ENCODE measurements at regions not wholly inside any gene's neighbourhood (a gene's known extent, or its start where the extent isn't known, plus 50 kb on each side); places are given as distances from the start of the nearest gene placed in this dataset.

DNA sequence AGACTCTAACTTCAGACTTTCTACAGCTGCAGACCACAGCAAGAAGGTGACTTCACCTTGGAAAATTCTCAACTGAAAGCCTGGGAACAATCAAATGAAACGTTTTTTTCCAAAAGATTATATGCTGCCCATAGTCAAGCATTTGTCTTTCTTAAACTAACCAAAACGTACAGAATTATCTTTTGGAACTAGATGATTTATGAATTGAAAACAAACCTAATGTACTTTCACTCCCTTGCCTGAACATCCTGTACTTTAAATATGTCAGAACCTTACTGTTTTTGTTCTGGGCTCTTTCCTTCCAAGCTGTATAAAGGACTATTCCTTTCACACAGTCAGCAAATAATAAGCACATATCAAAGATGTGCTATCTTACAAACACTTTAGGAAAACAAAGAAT is 62.4 kb upstream of the TNFAIP3 start:
- no peak overlapping the region for H2BK120ac ChIP-seq (ENCODE audit: low read depth, low read length)
- H4K8ac ChIP-seq (ENCODE audit: low read depth, low read length) = no peak overlapping the region
- H2BK5ac ChIP-seq (ENCODE audit: low read length) = no peak overlapping the region
- H3K27ac ChIP-seq (ENCODE audit: low read depth, low read length) = no peak overlapping the region
- no peak overlapping the region for H2AK5ac ChIP-seq (ENCODE audit: low read length)
- no peaks in the 10 kb centered on the region for H3K79me2 ChIP-seq (ENCODE audit: control insufficient read depth, insufficient read depth, low read length)
- no peak overlapping the region for H3K4ac ChIP-seq (ENCODE audit: low read depth, low read length)
- no peak overlapping the region for H3K4me3 ChIP-seq (ENCODE audit: low read length)
- no peak overlapping the region for H3K4me2 ChIP-seq (ENCODE audit: low read length)
- no peak overlapping the region for H3K9ac ChIP-seq (ENCODE audit: low read length)
- H3K4me1 ChIP-seq (ENCODE audit: control insufficient read depth, low read depth, low read length) = no peaks in the 10 kb centered on the region
- H3K23ac ChIP-seq (ENCODE audit: low read length) = no peak overlapping the region
- H3K27me3 ChIP-seq (ENCODE audit: insufficient read depth, low read length, poor library complexity) = no peaks in the 10 kb centered on the region
- no CpG with 5 or more reads among the region's 2 CpGs for WGBS (ENCODE audit: extremely low coverage, insufficient coverage, low lambda C conversion rate)
- H2BK15ac ChIP-seq (replicated peaks; ENCODE audit: low read depth) = no peak overlapping the region
- no peak overlapping the region for H3K56ac ChIP-seq (ENCODE audit: low read length)
- no peak overlapping the region for H3K18ac ChIP-seq (ENCODE audit: low read length)
- no peaks in the 10 kb centered on the region for H3K36me3 ChIP-seq (ENCODE audit: control insufficient read depth, insufficient read depth, low read length)
- H3K79me1 ChIP-seq (ENCODE audit: low read length) = no peaks in the 10 kb centered on the region
- H4K5ac ChIP-seq (ENCODE audit: low read length) = no peak overlapping the region
- no peak for DNase-seq

DNA sequence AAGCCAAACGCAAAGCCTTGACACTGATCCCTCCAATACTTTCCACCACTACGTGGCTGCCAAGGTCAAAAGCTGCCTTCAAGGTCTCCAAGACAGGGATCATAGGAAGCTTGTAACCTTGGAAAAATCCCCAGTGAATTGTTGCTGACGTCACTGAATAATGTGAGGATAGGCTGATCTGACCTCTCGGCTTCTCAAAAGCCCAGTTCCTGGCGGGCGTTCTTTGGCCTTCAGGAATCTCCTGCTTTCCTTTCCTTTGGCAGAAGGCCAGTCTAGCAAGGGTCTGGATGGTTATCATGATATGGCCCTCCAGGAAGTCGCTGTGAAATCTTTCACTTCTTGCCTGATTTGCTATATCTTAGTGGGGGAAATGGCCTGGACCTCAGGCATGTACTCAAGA is 61.4 kb upstream of the TNFAIP3 start:
- H3K36me3 ChIP-seq (ENCODE audit: control insufficient read depth, insufficient read depth, low read length) = no peaks in the 10 kb centered on the region
- no peak overlapping the region for H2BK120ac ChIP-seq (ENCODE audit: low read depth, low read length)
- H3K27ac ChIP-seq (ENCODE audit: low read depth, low read length) = no peak overlapping the region
- no peak overlapping the region for H2BK5ac ChIP-seq (ENCODE audit: low read length)
- no peak overlapping the region for H3K23ac ChIP-seq (ENCODE audit: low read length)
- H3K9ac ChIP-seq (ENCODE audit: low read length) = no peak overlapping the region
- peak; percentile 62 for DNase-seq
- no CpG with 5 or more reads among the region's 7 CpGs for WGBS (ENCODE audit: extremely low coverage, insufficient coverage, low lambda C conversion rate)
- H3K4me2 ChIP-seq (ENCODE audit: low read length) = no peak overlapping the region
- H3K4me3 ChIP-seq (ENCODE audit: low read length) = no peak overlapping the region
- H3K79me1 ChIP-seq (ENCODE audit: low read length) = no peaks in the 10 kb centered on the region
- H2BK15ac ChIP-seq (replicated peaks; ENCODE audit: low read depth) = no peak overlapping the region
- no peaks in the 10 kb centered on the region for H3K4me1 ChIP-seq (ENCODE audit: control insufficient read depth, low read depth, low read length)
- H3K79me2 ChIP-seq (ENCODE audit: control insufficient read depth, insufficient read depth, low read length) = no peaks in the 10 kb centered on the region
- no peaks in the 10 kb centered on the region for H3K27me3 ChIP-seq (ENCODE audit: insufficient read depth, low read length, poor library complexity)
- H3K56ac ChIP-seq (ENCODE audit: low read length) = no peak overlapping the region
- no peak overlapping the region for H2AK5ac ChIP-seq (ENCODE audit: low read length)
- H3K18ac ChIP-seq (ENCODE audit: low read length) = no peak overlapping the region
- H3K4ac ChIP-seq (ENCODE audit: low read depth, low read length) = no peak overlapping the region
- H4K8ac ChIP-seq (ENCODE audit: low read depth, low read length) = no peak overlapping the region
- no peak overlapping the region for H4K5ac ChIP-seq (ENCODE audit: low read length)

DNA sequence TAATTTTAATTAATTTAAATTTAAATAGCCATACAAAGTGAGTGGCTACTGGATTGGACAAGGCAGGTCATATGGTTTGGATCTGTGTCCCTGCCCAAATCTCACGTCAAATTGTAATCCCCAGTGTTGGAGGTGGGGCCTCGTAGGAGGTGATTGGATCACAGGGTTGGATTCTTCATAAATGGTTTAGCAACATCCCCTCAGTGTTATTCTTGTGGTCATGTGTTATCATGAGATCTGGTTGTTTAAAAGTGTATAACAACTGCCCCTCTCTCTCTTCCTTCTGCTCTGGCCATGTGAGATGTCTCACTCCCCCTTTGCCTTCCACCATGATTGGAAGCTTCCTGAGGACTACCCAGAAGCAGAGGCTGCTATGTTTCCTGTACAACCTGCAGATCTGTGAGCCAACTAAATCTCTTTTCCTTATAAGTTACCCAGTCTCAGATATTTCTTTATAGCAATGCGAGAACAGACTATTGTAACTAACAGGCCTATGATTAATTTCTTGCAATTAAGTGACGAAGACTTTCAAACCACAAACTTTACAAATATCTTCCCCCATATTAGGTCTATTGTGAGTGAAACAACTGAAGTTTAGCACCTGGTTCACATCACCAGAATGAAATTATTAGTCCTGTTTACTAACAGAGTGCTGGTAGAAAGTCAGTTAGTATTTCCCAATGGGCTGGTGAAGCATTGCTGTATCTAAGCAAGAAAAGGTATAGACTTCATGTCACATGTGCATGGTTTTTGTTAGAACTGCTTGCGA is 60.0 kb upstream of the TNFAIP3 start:
- no peak overlapping the region for H4K5ac ChIP-seq (ENCODE audit: low read length)

DNA sequence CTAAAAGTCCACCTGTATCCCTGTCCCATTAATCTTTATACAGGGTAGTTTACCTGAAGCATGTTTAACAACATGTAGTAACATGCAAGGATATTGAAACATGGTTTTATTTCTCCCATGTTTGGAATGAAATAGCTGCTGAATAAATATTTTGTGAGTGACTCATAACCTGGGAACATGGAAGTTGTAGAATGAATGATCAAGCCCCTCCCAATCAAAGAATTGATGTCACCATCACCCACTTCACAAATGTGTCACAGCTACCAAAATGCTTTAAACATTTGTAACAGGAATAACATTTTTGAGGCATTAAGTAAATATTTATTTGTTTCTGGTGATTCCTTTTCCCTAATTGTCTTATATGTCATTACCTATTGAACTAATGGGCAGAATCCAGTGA is 58.9 kb upstream of the TNFAIP3 start:
- DNase-seq = no peak
- Histone ChIP-seq H3K18ac (ENCODE audit: low read length) (peak overlapping the region; percentile 28), H3K27me3 (ENCODE audit: insufficient read depth, low read length, poor library complexity) (no peaks in the 10 kb centered on the region), H3K4me1 (ENCODE audit: control insufficient read depth, low read depth, low read length) (no peaks in the 10 kb centered on the region), H2AK5ac (ENCODE audit: low read length) (no peak overlapping the region), H2BK120ac (ENCODE audit: low read depth, low read length) (no peak overlapping the region), H3K36me3 (ENCODE audit: control insufficient read depth, insufficient read depth, low read length) (no peaks in the 10 kb centered on the region), H3K4ac (ENCODE audit: low read depth, low read length) (no peak overlapping the region), H2BK15ac (replicated peaks; ENCODE audit: low read depth) (no peak overlapping the region), H4K8ac (ENCODE audit: low read depth, low read length) (no peak overlapping the region), H3K4me3 (ENCODE audit: low read length) (no peak overlapping the region), H4K5ac (ENCODE audit: low read length) (no peak overlapping the region), H3K79me2 (ENCODE audit: control insufficient read depth, insufficient read depth, low read length) (no peaks in the 10 kb centered on the region), H3K56ac (ENCODE audit: low read length) (no peak overlapping the region), H3K9ac (ENCODE audit: low read length) (no peak overlapping the region), H3K23ac (ENCODE audit: low read length) (no peak overlapping the region), H3K27ac (ENCODE audit: low read depth, low read length) (no peak overlapping the region), H3K79me1 (ENCODE audit: low read length) (no peaks in the 10 kb centered on the region), H3K4me2 (ENCODE audit: low read length) (no peak overlapping the region), H2BK5ac (ENCODE audit: low read length) (no peak overlapping the region)

More for the DNA sequence above, 60.0 kb upstream of the TNFAIP3 start:
- Histone ChIP-seq H3K4me3 (ENCODE audit: low read length) (no peak overlapping the region), H3K27me3 (ENCODE audit: insufficient read depth, low read length, poor library complexity) (no peaks in the 10 kb centered on the region), H3K9ac (ENCODE audit: low read length) (no peak overlapping the region), H2BK5ac (ENCODE audit: low read length) (no peak overlapping the region), H3K56ac (ENCODE audit: low read length) (no peak overlapping the region), H2AK5ac (ENCODE audit: low read length) (no peak overlapping the region), H2BK15ac (replicated peaks; ENCODE audit: low read depth) (no peak overlapping the region), H4K8ac (ENCODE audit: low read depth, low read length) (no peak overlapping the region), H3K4ac (ENCODE audit: low read depth, low read length) (no peak overlapping the region), H3K36me3 (ENCODE audit: control insufficient read depth, insufficient read depth, low read length) (no peaks in the 10 kb centered on the region), H3K27ac (ENCODE audit: low read depth, low read length) (no peak overlapping the region), H3K79me2 (ENCODE audit: control insufficient read depth, insufficient read depth, low read length) (no peaks in the 10 kb centered on the region), H3K4me1 (ENCODE audit: control insufficient read depth, low read depth, low read length) (no peaks in the 10 kb centered on the region), H3K23ac (ENCODE audit: low read length) (no peak overlapping the region), H3K79me1 (ENCODE audit: low read length) (no peaks in the 10 kb centered on the region), H3K18ac (ENCODE audit: low read length) (no peak overlapping the region), H3K4me2 (ENCODE audit: low read length) (no peak overlapping the region), H2BK120ac (ENCODE audit: low read depth, low read length) (no peak overlapping the region)
- WGBS (ENCODE audit: extremely low coverage, insufficient coverage, low lambda C conversion rate) = no CpG with 5 or more reads among the region's 5 CpGs
- no peak for DNase-seq

DNA sequence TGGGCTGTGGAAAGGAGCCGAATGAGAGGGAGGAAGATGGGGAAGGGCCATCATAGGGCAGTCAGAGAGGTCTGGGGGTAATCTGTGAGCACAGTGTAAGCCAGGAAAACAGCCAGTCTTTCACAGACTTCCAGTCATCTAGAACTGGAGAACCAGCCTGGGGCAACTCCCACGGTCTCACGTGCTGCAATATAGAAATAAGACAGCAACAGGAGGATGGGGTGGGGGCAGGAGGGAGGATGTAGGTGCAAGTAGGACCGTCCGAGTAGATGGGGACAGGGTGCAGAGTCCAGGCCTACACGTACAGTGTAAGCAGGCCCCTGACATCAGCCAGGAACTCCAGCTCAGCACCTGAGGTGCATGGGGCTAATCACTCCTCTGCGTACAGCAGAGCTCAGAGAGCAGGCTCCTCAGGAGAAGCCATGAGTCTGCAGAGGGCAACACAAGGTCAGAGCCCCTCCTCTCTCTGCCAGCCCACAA is 58.2 kb upstream of the TNFAIP3 start:
- Histone ChIP-seq H3K9ac (ENCODE audit: low read length) (no peak overlapping the region), H3K23ac (ENCODE audit: low read length) (no peak overlapping the region), H3K79me2 (ENCODE audit: control insufficient read depth, insufficient read depth, low read length) (no peaks in the 10 kb centered on the region), H3K36me3 (ENCODE audit: control insufficient read depth, insufficient read depth, low read length) (no peaks in the 10 kb centered on the region), H4K5ac (ENCODE audit: low read length) (no peak overlapping the region), H2BK15ac (replicated peaks; ENCODE audit: low read depth) (no peak overlapping the region), H3K18ac (ENCODE audit: low read length) (no peak overlapping the region), H3K4ac (ENCODE audit: low read depth, low read length) (no peak overlapping the region), H2BK120ac (ENCODE audit: low read depth, low read length) (no peak overlapping the region), H3K4me2 (ENCODE audit: low read length) (no peak overlapping the region), H3K27ac (ENCODE audit: low read depth, low read length) (no peak overlapping the region), H2BK5ac (ENCODE audit: low read length) (no peak overlapping the region), H2AK5ac (ENCODE audit: low read length) (no peak overlapping the region), H3K27me3 (ENCODE audit: insufficient read depth, low read length, poor library complexity) (no peaks in the 10 kb centered on the region), H3K56ac (ENCODE audit: low read length) (no peak overlapping the region), H3K4me1 (ENCODE audit: control insufficient read depth, low read depth, low read length) (no peaks in the 10 kb centered on the region), H4K8ac (ENCODE audit: low read depth, low read length) (no peak overlapping the region), H3K79me1 (ENCODE audit: low read length) (no peaks in the 10 kb centered on the region), H3K4me3 (ENCODE audit: low read length) (no peak overlapping the region)
- WGBS (ENCODE audit: extremely low coverage, insufficient coverage, low lambda C conversion rate) = no CpG with 5 or more reads among the region's 7 CpGs
- DNase-seq = no peak

Data from mesendoderm (in vitro differentiated cells).